HG02870 (cell line): ENCODE measurements at regions not wholly inside any gene's neighbourhood (a gene's known extent, or its start where the extent isn't known, plus 50 kb on each side); places are given as distances from the start of the nearest gene placed in this dataset.
"Not testable (repeated sequence)": the region's sequence is repeated elsewhere in the genome, so short reads cannot be mapped to it uniquely, and the experiment has no call there.

Experiments
- ATAC-seq: cut with Tn5 transposase; IDR thresholded peaks from one replicate; pipeline ENCODE4 v1.9.1; 2021; ENCODE audit warnings: mild to moderate bottlenecking, moderate library complexity; ENCODE audit not compliant: unreplicated experiment

DNA sequence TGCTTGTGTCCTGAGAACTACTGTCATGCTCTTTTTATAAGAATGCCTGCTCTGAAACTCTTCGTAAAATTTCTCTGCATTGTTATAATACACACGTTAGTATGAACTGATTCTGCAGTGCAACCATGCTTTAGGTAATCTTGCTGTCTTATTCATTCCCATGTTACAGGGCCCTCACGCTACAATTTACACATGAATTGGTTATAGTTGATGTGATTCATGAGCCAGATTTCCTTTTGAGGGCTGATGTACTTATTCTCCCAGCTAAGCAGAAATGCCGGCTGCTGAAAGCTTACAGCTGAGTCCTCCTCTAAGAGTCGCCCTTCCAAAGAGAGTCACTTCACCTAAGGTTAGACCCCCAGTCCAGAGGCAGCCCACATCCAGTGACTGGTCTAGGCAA is 233.5 kb upstream of the PCSK5 start:
- ATAC-seq = no peak

DNA sequence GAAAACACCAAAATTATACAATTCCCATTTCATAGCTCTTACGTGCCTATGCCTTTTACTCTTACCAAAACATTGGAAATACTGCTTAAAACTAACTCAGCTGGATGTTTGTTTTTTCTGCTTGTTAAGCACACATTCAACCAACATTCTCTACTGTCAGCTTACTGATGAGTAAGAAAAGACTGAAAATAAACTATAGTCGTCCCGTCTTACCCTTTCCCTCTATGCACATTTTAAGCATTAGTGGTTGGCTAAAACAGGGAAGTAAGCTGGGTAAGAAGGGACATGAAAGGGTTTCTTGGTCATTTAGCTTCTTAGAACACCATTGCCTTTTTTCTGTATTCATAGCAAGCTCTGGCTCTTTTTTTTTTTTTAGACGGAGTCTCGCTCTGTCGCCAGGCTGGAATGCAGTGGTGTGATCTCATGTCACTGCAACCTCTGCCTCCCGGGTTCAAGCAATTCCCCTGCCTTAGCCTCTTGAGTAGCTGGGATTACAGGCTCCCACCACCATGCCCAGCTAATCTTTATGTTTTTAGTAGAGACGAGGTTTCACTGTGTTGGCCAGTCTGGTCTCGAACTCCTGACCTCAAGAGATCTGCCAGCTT is 232.1 kb upstream of the PCSK5 start:
- no peak for ATAC-seq

DNA sequence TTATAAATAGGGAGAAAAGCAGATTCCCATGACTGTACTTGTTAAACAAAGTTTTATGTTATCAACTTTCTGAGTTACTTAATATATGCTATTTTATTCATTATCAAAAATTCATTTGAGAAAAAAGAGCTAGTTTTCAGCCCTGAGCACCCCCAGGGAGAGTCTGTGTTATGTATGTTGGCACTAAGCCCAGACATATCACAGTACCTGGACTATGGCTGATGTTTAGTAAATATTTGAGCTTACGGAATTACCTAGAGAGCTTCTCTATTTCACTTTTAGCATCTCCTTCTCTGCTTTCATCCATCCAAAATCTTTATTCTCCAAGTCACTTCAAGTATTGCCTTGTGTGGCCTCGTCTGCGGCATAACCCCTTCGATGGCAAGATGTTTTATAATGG is 225.9 kb upstream of the PCSK5 start:
- ATAC-seq = no peak

DNA sequence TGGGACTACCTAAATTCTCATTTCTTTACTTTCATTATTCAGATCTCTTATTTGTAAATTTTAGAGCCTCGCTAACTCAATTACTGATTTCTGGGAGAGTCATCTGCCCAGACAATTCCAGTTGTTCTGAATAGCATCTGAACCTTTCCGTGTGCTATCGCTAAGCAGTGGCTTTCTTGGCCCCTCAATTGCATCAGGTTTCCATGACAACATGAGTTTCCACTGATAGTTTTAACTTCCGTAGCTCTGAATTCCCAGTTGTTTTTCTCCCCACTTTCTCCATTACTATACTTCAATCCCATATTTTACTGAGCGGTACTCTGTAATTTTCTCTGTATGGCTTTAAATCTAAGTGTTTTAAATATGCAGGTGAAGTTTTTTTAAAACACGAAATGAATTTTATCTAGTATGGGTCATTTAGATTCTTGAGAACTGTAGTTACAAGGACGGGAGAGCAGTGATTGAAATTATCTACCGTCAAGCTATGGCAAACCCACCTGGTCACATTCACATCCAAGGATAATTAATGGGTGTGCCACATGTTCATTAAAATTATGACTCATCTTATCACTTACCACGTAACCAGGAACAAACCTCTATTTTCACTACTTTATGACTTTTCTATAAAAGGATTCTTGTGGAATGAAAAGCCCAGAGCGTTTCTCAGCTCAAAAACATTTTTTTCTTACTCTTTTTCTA is 223.5 kb upstream of the PCSK5 start:
- ATAC-seq = no peak

DNA sequence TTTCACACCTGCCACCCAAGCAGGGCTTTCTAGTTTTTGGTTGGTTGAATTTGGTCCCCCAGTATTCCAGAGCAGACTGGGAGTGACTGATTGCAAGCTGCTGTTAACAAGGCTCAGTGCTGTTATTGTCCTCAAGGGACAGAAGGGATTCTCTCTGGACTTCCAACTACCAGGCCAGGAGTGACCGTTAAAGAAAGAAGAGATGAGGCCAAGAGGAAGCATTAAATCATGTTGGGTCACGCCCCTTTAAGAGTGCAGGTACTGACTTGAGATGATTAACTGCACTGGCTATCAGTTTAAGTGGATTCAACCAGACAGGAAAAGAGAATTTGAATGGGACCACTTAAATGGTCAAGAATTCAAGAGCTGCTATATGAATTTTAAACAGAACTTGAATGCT is 220.8 kb upstream of the PCSK5 start:
- no peak for ATAC-seq

DNA sequence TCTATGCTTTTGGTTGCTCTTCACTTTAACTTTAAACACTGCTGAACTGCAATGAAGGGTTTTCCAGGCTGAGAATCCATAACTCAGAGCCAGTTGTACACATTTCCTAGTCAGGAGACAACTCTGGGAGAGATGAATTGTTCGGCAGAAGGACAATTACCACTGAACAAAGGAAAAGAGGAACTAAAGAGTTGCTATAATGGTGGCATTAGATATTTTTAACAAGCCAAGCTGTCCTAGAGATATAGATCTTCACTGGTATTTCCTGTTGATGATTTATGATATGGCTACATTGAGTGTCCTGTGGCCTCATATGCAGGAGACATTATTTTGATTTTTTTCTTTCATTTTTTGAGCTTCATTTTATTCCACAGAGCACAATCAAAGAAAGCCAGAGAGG is 219.1 kb upstream of the PCSK5 start:
- ATAC-seq = no peak

DNA sequence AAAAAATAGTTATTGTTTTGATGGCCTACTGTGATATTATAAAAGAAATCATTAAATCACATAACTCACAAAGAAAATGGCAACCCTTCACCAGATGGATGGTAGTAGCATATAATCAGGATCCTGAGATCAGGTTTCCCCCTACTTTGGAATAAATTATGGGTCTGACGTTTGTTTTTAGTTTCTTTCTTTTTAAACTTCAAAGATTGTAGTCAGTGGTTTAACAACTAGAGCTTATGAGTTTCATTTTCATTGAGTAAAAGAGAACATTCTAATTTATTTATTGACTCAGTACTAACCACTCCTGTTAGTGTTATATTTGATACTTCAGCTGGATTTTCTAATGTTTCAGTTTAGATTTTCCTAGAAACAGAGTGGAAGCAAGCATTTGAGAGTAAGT is 218.0 kb upstream of the PCSK5 start:
- no peak for ATAC-seq

DNA sequence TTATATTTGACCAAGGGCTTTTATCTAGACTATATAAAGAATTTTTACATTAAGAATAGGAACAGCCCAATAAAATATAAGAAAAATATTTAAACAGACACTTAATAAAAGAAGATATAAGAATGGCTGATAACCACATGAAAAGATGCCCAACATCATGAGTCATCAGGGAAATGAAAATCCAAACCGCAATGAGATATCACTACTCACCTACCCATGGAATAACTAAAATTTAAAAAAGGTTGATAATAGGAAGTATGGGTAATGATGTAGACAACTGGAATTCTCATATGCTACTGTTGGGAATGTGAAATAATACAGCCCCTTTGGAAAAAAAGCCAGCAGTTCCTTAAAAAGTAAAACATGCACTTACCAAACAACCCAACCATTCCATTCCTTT is 206.9 kb upstream of the PCSK5 start:
- ATAC-seq = no peak

DNA sequence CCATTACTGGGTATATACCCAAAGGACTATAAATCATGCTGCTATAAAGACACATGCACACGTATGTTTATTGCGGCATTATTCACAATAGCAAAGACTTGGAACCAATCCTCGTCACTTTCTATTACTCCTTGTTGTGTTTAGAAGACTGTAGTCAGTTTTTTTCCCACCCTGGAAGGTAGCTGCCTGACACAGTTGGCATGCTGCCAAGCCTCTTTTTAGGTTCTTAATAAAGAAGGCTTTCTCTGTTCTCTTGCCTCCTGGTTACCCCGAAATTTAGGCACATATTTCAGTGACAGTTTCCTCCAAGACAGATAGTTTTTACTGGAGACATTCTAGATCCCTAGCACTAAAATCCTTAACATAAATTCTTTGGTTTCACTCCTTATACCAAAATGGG is 205.4 kb upstream of the PCSK5 start:
- no peak for ATAC-seq

DNA sequence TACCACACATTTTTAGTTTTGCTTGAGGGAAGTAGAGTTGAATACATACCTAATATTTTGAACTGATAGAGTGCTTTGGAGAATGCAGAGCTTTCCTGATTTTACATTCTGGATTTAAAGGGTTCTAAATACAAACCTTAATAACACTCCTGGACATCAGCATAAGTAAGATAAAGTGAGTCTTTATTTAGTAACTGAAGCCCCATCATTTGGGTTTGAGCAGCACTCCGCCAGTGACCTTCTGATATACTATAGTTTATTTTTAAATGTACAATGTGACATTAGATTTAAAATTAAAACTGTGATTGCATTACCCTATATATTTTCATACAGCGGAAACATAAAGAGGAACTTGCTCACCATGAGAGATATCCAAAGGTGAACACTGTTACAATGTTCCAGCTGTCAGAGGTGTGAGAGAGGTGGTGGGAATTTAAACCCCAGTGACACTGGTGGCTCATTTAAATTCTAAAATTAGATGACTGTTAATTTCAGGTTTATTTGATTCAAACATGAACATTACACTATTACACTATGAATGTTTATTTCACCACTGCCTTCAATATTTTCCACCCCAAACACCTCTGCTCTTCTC is 203.0 kb upstream of the PCSK5 start:
- ATAC-seq = no peak

DNA sequence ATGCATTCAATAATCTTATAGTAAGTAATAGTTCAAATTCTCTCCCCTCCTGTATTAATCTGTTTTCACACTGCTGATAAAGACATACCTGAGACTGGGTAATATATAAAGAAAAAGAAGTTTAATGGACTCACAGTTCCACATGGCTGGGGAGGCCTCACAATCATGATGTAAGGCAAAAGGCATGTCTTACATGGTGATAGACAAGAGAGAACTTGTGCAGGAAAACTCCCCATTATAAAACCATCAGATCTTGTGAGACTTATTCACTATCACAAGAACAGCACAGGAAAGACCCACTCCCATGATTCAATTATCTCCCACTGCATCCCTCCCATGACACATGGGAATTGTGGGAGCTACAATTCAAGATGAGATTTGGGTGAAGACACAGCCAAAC is 199.9 kb upstream of the PCSK5 start:
- ATAC-seq = not testable (repeated sequence)

DNA sequence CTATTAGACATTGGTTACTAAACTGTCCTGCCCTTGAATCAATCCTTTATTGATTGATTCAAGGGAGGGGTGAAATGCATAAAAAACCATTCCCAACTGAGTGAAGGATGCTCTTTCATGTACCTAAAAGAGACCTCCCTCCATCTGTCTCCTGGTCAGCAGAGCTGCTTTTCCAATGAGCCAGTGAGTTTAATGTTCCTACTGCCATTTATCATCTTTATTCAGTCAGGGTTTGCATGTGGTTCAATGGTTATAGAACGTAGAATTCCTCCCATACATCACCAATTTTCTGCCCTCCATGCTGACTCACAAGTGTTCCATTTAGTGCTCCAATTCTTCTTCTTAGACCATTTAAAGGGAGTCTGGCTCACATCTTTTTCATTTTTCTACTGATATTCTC is 199.1 kb upstream of the PCSK5 start:
- no peak for ATAC-seq

DNA sequence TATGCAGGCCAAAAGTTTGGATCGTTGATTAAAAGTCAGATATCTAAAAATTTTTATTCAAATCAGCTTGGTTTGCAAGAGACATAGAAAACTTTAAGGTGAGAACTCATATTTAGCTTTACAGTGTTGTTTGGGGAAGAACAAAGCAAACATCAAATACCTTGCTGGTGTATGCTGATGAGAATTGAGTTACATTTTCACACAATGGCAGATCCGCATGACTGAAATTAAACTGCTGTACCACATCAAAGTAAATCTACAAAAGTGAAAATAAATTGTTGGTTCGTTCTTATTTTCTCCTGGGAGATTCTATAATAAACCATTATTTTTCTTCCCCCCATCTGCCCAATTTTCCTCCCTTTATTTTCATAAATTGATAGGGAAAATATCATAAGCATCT is 198.2 kb upstream of the PCSK5 start:
- ATAC-seq = no peak

DNA sequence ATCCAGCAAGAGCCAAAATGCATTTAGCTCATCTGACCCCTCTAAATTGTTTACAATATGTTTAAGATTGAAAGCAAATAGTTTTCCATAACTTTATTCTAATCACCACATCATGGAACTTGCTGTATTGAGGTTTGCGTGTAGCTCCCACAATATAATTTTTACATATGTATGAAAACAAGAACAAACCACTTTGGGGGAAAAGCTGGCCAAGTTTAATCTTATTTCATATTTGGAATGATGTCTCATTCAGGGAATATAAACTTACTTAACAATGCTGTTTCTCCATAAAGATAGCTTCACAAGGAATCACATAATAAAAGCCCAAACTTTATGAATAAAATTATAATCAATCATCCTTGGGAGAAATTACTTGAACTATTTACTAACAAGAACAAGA is 194.6 kb upstream of the PCSK5 start:
- ATAC-seq = no peak

DNA sequence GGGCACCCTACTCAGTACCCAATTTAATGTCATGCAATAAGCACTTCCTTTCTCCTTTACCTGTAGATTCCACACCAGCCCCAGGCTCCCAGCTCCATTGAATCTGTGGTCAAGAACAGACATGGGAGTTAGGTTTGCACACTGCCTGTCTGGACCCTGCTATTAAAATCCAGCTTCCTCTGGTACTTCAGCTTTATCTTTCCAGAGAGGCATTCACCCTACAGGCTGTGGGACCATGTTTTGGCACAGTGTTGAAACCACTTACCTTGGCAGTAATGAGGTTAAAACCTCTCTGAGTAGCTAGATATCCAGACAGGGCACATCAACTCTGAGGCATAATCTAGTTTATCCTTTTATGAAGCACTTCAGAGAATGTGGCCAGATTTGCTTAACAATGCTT is 191.5 kb upstream of the PCSK5 start:
- ATAC-seq = no peak

DNA sequence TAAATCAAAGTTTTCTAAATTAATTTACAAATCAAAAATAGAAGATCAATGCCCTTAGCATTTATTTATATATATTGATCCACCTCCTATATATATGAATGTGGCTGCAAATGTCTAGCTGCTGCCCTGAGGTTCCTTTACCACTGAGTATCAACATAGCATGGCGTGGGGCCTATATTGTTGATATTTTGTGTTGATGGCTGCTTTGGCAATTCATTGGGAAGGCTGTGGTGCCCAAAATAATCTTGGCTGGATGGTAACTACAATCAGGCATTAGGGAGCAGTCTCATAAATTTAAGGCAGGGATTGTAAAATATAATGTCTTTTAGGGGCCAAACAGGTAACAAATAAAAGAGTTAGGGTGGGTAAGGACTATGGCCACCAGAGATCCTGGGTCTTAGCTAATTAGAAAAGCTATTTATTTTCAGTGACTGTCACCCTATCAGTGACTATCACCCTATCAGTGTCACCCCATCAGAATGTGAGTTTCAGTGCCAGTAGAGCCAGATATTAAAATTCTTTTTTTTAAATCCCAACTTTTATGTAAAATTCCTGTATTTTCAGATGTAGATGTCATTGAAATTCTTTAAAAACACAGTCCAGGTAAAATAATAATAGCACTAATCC is 190.7 kb upstream of the PCSK5 start:
- ATAC-seq = no peak

DNA sequence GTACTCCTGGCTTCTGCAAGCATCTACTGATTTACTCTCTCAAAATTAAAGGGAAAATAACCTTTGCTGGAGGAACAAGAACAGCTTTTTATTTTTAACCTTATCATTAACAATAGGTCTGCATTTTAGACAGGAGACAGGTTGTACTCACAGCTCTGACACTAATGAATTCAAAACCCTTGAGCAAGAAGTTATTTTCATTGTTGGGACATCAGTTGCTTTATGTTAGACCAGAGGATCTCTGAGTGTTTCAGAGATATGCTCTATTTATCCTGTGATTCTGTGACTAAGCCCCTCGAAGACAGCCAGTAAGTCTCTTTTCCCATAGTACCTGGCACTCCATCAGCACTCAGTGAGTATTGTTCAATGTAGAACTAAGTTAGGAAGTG is 190.2 kb upstream of the PCSK5 start:
- ATAC-seq = no peak

DNA sequence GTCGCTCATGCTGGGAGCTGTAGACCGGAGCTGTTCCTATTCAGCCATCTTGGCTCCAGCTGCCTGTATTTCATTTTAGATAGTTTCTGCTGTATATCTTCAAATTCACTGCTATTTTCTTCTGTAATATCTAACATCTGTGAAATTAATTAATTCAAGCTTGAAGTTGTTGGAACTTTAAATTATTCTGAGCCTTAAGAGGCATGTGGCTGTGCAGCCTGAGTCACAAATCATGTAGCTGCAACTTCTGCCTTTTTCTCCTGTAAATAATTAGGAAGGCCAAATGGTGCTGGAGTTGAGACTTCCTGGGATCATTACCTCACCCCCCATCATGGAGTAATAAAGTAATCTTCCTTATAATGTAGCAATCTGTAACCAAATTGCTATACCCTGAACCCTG is 183.3 kb upstream of the PCSK5 start:
- ATAC-seq = no peak

DNA sequence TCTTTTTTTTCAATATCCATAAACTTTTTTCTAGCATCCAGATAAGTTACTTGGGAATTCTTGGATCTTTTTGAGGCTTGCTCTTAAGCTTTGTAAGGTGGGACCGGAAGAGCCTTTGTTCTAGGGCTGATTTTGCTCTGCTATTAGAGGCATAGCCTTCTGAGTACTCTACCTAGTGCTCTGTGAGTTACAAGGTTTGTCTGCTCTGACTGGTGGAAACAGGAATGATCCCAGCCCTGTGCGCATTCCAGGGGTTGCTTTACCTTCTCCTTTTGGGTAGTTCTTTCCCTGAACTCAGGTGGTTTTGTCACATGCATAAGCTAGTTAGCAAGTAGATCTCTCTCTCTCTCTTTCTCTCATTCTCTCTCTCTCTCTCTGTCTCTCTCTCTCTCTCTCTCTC is 180.8 kb upstream of the PCSK5 start:
- ATAC-seq = no peak

DNA sequence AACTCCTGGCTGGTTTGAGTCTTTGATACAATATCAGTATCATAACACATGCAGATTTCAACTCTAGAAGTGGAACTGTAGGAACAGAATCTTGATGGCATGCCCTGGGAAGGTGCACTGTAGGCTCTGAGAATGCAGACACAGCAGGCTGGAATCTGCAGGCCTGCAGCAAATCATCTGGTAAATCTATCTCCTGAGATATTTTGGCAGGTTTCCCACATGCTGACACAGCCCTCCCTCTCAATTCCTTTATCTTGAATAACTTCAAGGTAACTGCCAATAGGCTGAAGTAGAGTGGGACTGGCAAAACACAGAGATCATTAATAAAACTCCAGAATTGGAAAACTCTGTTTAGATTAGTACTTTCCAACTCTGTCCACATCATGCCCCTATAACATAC is 177.8 kb upstream of the PCSK5 start:
- no peak for ATAC-seq

DNA sequence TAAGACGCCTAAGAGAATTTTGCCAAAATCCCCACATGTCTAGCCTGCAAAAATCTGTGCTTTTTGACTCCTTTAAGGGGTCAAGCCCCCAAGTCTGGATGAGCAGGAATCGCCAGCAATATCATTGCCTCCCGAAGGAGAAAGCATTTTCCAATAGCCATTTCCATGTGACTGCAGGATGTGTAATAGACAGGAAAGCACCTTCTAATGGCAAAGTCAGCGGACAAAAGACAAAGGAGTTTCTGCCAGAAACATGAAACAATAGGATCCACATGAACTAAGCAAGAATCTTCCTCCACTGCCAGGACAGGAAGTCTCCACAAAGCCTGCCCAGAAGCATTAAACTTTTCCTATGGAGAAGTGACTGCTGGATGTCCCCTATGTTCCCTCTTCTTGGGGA is 177.1 kb upstream of the PCSK5 start:
- no peak for ATAC-seq

DNA sequence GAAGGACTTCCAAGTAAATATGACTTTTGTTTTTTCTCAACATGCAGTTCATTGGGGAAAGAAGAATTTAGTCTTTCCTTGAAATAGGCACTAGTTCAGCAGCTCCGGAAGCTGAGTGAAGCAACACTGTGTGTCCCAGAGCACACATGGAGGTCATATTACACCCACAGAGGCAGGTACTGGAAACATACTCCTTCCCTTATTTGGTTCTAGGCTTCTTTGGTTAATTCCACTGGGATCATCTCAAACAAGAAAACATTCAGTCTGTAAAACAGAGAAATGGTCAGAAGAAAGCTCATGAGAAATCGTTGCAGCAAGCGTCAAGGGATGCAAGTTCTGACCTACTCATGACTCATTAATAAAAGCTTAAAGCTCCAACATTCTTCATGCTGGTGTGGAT is 175.1 kb upstream of the PCSK5 start:
- ATAC-seq = no peak
